GM23338 (cell line): ENCODE measurements at regions not wholly inside any gene's neighbourhood (a gene's known extent, or its start where the extent isn't known, plus 50 kb on each side); places are given as distances from the start of the nearest gene placed in this dataset.

Experiments
- ATAC-seq: fragments of 200-7000 bp; cut with Tn5 transposase; 3 replicates; pipeline ENCODE4 v1.9.1; 2020
- DNase-seq: peaks from one replicate; pipeline ENCODE4 v3.0.0-alpha.2; 2015; ENCODE audit warnings: low spot score
- H2AFZ ChIP-seq: fragments of 200-600 bp; sonication (generic); 2 replicates; pipeline ENCODE4 v1.8.0; 2016; ENCODE audit warnings: antibody characterized with exemption, mild to moderate bottlenecking, moderate library complexity
- H3F3A ChIP-seq: fragments of 200-600 bp; sonication (generic); replicated peaks from 2 replicates; pipeline ENCODE4 v1.8.0; 2017; ENCODE audit warnings: antibody characterized with exemption, mixed run types, low read depth
- H3K27ac ChIP-seq: fragments of 200-600 bp; sonication (generic); 2 replicates; pipeline ENCODE4 v1.6.1; 2016; ENCODE audit warnings: low read depth
- H3K27me3 ChIP-seq: fragments of 200-600 bp; sonication (generic); 2 replicates; pipeline ENCODE4 v1.8.0; 2016; ENCODE audit warnings: mild to moderate bottlenecking, mixed run types, moderate library complexity; ENCODE audit not compliant: insufficient read depth
- H3K36me3 ChIP-seq: fragments of 200-600 bp; sonication (generic); 2 replicates; pipeline ENCODE4 v1.8.0; 2016; ENCODE audit warnings: mild to moderate bottlenecking; ENCODE audit not compliant: insufficient read depth
- H3K4me1 ChIP-seq: fragments of 200-600 bp; sonication (generic); 2 replicates; pipeline ENCODE4 v1.8.0; 2016; ENCODE audit warnings: mild to moderate bottlenecking, moderate library complexity; ENCODE audit not compliant: insufficient read depth
- H3K4me2 ChIP-seq: fragments of 200-600 bp; sonication (generic); 2 replicates; pipeline ENCODE4 v1.7.1; 2017; ENCODE audit warnings: mixed run types
- H3K4me3 ChIP-seq: fragments of 200-600 bp; sonication (generic); 2 replicates; pipeline ENCODE4 v1.6.1; 2016; ENCODE audit warnings: mixed run types
- H3K79me2 ChIP-seq: fragments of 200-600 bp; sonication (generic); replicated peaks from 2 replicates; pipeline ENCODE4 v1.8.0; 2017; ENCODE audit warnings: mild to moderate bottlenecking; ENCODE audit not compliant: insufficient read depth
- H3K9me2 ChIP-seq: fragments of 200-600 bp; sonication (generic); 2 replicates; pipeline ENCODE4 v1.8.0; 2017; ENCODE audit not compliant: insufficient read depth
- H4K20me1 ChIP-seq: fragments of 200-600 bp; sonication (generic); replicated peaks from 2 replicates; pipeline ENCODE4 v1.8.0; 2017; ENCODE audit warnings: mild to moderate bottlenecking; ENCODE audit not compliant: insufficient read depth
- H3K27ac Mint-ChIP-seq: 2 replicates; pipeline ENCODE4 v1.8.0; 2020; ENCODE audit warnings: inconsistent platforms, mild to moderate bottlenecking, moderate library complexity, mixed read lengths
- H3K27me3 Mint-ChIP-seq: 3 replicates; pipeline ENCODE4 v1.8.0; 2022; ENCODE audit warnings: low read depth, mild to moderate bottlenecking, moderate library complexity, mixed read lengths, inconsistent platforms; ENCODE audit not compliant: insufficient read depth, poor library complexity
- H3K36me3 Mint-ChIP-seq: 3 replicates; pipeline ENCODE4 v1.8.0; 2021; ENCODE audit warnings: low read depth, mild to moderate bottlenecking, inconsistent platforms, moderate library complexity, mixed read lengths
- H3K4me1 Mint-ChIP-seq: 3 replicates; pipeline ENCODE4 v1.8.0; 2020; ENCODE audit warnings: mild to moderate bottlenecking, inconsistent platforms, mixed read lengths
- H3K4me3 Mint-ChIP-seq: 3 replicates; pipeline ENCODE4 v1.8.0; 2021; ENCODE audit warnings: moderate library complexity, mild to moderate bottlenecking, inconsistent platforms, mixed read lengths
- H3K9me3 Mint-ChIP-seq: 3 replicates; pipeline ENCODE4 v1.8.0; 2020; ENCODE audit warnings: moderate library complexity, mild to moderate bottlenecking, inconsistent platforms, mixed read lengths
- CREB1 ChIP-seq: fragments of 250-450 bp; sonication (Bioruptor Pico); IDR thresholded peaks from 2 replicates; pipeline ENCODE4 v1.5.0; 2020; ENCODE audit warnings: low read depth, mild to moderate bottlenecking, moderate library complexity
- CTCF ChIP-seq, 2 experiments: fragments of 200-600 bp in 1 of 2; sonication (generic) in 1 of 2; conservative IDR thresholded peaks; 2 replicates each; pipeline versions ENCODE4 v1.5.1 to v1.6.1; 2016 to 2017; ENCODE audit warnings: antibody characterized with exemption in 2 of 2, low read depth in 2 of 2, mild to moderate bottlenecking in 2 of 2, moderate library complexity in 1 of 2
- ETS1 ChIP-seq: IDR thresholded peaks from 2 replicates; pipeline ENCODE4 v1.6.1; 2016; ENCODE audit warnings: antibody characterized with exemption
- EZH2 ChIP-seq: fragments of 200-600 bp; sonication (generic); IDR thresholded peaks from one replicate; pipeline ENCODE4 v1.8.0; 2017; ENCODE audit warnings: antibody characterized with exemption, mild to moderate bottlenecking, low read depth; ENCODE audit not compliant: unreplicated experiment
- EZH2phosphoT487 ChIP-seq: fragments of 200-600 bp; sonication (generic); IDR thresholded peaks from one replicate; pipeline ENCODE4 v1.8.1; 2018; ENCODE audit warnings: antibody characterized with exemption; ENCODE audit not compliant: unreplicated experiment
- JUNB ChIP-seq: IDR thresholded peaks from one replicate; pipeline ENCODE4 v1.6.1; 2016; ENCODE audit warnings: antibody characterized with exemption; ENCODE audit not compliant: unreplicated experiment
- NANOG ChIP-seq: IDR thresholded peaks from 2 replicates; pipeline ENCODE4 v1.6.1; 2016; ENCODE audit warnings: antibody characterized with exemption, borderline replicate concordance
- POLR2AphosphoS5 ChIP-seq: IDR thresholded peaks from 2 replicates; pipeline ENCODE4 v1.6.1; 2016; ENCODE audit warnings: antibody characterized with exemption, low read depth
- REST ChIP-seq: IDR thresholded peaks from one replicate; pipeline ENCODE4 v1.6.1; 2018; ENCODE audit warnings: antibody characterized with exemption; ENCODE audit not compliant: unreplicated experiment
- STAT1 ChIP-seq: IDR thresholded peaks from one replicate; pipeline ENCODE4 v1.6.1; 2016; ENCODE audit warnings: antibody characterized with exemption; ENCODE audit not compliant: unreplicated experiment
- ZNF114 ChIP-seq: fragments of 250-450 bp; sonication (Bioruptor Pico); IDR thresholded peaks from 2 replicates; pipeline ENCODE4 v1.5.0; 2020; ENCODE audit warnings: mild to moderate bottlenecking, moderate library complexity
- ZNF331 ChIP-seq: fragments of 250-450 bp; sonication (Bioruptor Pico); IDR thresholded peaks from 2 replicates; pipeline ENCODE4 v1.5.0; 2020; ENCODE audit warnings: low read depth, mild to moderate bottlenecking, moderate library complexity
- ZNF462 ChIP-seq: fragments of 250-450 bp; sonication (Bioruptor Pico); IDR thresholded peaks from 2 replicates; pipeline ENCODE4 v1.5.0; 2020; ENCODE audit warnings: mild to moderate bottlenecking, moderate library complexity

- Histone ChIP-seq H3K9me2 (no peaks in the 10 kb centered on the region; the same call in 1 of the 2 replicates), H3K4me1 (peaks cover 11% of the 10 kb centered on the region), H4K20me1 (no peaks in the 10 kb centered on the region), H3K27me3 (no peaks in the 10 kb centered on the region), H3K36me3 (no peaks in the 10 kb centered on the region), H3K4me3 (no peak overlapping the region), H3K4me2 (no peak overlapping the region), H3K79me2 (no peaks in the 10 kb centered on the region), H3K27ac (no peak overlapping the region), H3F3A (no peaks in the 10 kb centered on the region), H2AFZ (no peak overlapping the region)
- Mint-ChIP-seq H3K9me3 (no peaks in the 10 kb centered on the region), H3K36me3 (no peaks in the 10 kb centered on the region), H3K4me3 (no peak overlapping the region), H3K27me3 (no peaks in the 10 kb centered on the region), H3K27ac (no peak overlapping the region), H3K4me1 (peaks cover 22% of the 10 kb centered on the region)
- ATAC-seq (no peak), DNase-seq (no peak)
- TF ChIP-seq NANOG (no peak), ZNF331 (CRISPR knock-in tag) (no peak), ETS1 (no peak), EZH2phosphoT487 (no peak), ZNF462 (no peak), EZH2 (no peak), POLR2AphosphoS5 (no peak), CREB1 (CRISPR knock-in tag) (no peak), REST (no peak), ZNF114 (CRISPR knock-in tag) (no peak), CTCF (conservative IDR thresholded peaks at IDR 0.05; ENCODE audit: low read depth in 2 of 2) (no peak), JUNB (no peak), STAT1 (no peak)
Measured at GRCh38 chr6:97849390-97849789, 566.4 kb upstream of the MMS22L start.
